ELF-1 (cell line): ENCODE measurements at regions not wholly inside any gene's neighbourhood (a gene's known extent, or its start where the extent isn't known, plus 50 kb on each side); places are given as distances from the start of the nearest gene placed in this dataset.

Source experiments
- DNase-seq: peaks from one replicate; pipeline ENCODE4 v3.0.0-alpha.2; 2016; ENCODE audit warnings: low read depth, low spot score

DNA sequence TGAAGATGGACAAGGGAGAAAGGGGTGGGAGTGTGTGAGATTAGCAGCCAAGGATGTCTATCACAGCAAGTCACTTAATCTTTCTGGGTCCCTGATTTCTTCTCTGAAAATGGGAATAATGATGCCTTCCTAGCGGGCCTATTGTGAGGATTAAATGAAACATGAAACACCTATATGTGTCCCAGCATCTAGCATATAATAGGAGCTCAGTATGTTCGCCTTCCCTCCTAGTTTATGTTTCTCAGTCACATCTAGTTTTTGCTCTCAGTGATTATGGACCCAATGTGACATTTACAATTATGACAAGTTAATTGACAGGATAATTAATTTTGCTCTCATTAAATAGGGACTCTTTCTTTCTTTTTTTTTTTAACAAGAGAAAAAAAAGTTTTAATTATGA lies 252.9 kb downstream of the SNX13 start:
- no peak for DNase-seq

DNA sequence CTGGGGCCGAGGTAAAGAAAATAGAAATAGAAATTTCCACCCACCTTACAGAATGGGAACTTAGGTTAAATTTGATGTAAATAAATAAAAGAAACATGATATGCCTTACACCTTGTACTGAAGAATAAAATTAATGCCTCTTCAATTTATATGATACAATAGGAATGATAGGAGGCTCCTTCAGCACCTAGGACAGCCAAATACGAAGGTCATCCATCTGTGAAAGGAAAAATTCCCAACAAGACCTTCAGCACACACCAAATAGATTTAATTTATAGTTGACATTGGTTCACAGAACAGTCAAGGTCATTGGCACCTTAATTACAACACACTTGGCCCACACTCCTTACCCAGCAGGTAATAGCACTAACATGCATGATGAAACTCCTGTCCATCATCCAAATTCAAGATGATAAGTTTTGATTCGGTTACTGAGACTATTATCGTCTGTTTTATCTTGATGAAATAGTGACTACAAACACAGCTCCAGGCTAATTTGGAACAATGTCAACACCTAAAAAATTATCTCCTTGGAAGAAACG lies 250.9 kb downstream of the SNX13 start:
- no peak for DNase-seq

GRCh38 chr7:17690030-17690429 lies 250.3 kb downstream of the SNX13 start:
- DNase-seq: peak; percentile 15

DNA sequence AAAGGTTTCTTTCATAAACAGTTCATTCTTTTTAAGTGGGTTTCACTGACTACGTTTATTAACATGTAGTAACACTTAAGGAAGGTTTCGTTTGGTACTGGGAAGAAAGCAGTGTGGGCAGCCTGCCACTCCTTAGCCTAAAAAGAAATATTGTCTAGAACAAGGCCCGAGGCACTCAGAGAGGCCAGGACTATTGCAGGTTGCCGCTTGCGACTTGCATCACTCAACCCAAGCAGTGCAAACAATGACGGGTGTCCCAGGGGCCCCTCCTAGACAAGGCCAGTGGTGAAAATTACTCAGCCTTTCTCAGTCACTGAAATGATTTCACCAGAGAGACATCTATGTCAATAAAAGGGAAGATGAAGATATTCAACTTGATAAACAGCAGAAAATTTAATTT lies 243.9 kb downstream of the SNX13 start:
- no peak for DNase-seq

DNA sequence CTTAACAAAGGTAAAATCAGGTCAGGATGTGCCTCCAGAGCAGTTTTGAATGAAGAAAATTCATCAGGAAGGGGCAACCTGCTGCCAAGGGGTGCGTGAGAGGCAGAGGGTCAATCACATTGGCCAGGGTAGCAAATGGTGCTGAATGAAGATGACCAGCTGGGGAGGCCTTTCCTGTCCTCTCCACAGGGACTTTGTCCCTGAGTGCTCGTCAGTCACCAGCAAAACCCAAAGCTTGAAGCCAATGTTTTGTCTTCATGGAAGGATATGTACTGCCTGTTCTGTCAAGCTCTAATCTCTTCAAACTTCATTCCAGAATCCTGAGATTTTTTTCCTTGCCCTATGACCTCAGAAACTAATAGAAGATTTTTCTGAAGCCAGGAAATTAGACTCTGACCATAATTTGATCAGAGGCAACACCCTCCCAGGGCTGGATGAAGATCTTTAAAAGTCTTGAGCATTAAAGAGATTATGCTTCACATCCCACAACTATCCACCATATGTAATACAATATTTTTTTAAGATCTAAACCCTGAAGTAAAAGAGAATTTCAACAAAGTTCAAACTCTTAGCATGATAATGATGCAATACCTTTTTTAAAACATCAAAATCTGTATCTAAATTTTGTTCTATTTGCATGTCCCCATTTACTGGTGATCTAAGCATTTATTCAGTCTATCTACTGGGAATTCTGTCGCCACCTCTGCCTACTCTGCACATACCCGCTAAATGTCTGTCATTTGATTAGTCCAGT lies 243.0 kb downstream of the SNX13 start:
- DNase-seq: no peak

GRCh38 chr7:17699696-17700095 lies 240.6 kb downstream of the SNX13 start:
- no peak for DNase-seq

GRCh38 chr7:17700138-17700537 lies 240.2 kb downstream of the SNX13 start:
- DNase-seq: no peak

DNA sequence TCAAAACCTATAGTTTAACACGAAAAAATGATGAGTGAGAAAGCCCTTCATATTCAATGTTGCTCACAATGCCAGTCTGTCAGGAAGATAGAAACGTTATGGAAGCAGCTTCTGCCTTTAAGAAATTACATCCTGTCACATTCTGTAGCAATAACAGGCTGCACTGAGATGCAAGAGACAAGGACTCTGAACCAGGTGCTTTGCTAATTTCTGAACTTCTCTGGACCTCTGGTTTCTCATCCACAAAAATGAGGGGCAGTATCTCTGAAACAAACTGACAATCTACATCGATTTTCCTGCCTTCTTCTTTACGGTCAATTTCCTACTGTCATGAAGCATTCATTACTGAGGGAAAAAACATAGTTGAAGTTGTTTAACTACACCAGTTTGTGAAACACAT lies 234.0 kb downstream of the SNX13 start:
- DNase-seq: no peak

- DNase-seq: peak; percentile 82
These were observed 233.6 kb downstream of the SNX13 start for GRCh38 chr7:17706734-17707133.

GRCh38 chr7:17709127-17709526 lies 231.2 kb downstream of the SNX13 start:
- no peak for DNase-seq

- DNase-seq: no peak
These were observed 230.7 kb downstream of the SNX13 start for GRCh38 chr7:17709599-17709998.

DNA sequence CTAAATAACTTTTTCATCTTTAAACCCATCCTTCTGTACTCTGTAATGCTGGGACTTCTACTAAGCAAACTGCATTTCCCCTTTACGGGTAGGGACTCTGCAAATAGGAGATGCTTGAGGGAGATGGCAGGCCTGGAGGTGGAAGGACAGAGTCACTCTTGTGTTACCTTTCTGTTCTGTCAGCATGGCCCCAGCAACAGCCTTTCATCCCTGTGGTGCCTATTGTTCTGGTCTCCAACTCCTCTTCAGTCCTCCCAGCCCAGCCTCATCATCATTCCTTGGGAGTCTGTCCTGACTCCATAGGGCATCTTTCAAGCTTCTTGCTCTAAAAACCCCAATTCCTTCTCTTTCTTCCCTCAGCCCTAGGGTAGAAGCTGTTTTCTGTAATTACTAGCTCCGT lies 230.0 kb downstream of the SNX13 start:
- DNase-seq: peak; percentile 58

- no peak for DNase-seq
These were observed 226.7 kb downstream of the SNX13 start for GRCh38 chr7:17713584-17713983.

DNA sequence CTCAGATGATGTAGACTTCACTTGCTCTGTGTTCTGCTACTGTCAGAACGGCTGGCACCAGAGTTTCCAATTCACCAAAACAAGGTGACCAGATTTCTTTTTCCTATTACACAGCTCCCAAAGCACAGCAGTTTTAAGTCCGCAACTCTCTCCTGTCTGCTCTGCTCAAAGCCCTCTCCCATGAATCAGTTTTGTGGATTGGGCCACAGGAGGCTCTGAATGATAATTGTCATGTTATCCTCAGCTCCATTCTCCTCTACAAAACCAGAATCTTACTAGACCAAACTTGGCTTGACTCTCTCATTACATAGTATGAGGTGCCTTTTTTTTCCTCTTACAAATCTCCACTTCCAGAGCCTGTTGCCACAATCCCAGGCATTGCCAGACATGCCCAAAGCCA lies 223.5 kb downstream of the SNX13 start:
- DNase-seq: peak; percentile 6

DNA sequence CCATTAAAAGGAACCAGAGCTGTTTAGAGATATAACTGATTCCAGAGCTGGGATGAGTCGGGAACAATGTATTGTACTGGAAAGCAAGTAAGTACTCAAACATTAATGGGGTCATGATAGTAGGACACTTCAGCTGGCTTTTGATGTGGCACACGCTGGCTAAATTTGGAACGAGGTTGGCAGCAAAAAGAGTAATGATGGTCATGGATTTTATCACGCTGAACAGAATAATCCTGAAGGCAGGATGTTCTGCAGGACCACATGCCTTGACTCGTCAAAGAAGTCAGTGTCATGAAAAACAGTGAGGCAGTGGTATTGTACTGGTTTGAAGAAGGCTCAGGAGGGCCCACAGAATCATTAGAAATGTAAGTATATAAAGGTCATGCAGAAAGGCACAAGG lies 220.3 kb downstream of the SNX13 start:
- DNase-seq: no peak

- no peak for DNase-seq
These were observed 218.5 kb downstream of the SNX13 start for GRCh38 chr7:17721736-17722285.

DNA sequence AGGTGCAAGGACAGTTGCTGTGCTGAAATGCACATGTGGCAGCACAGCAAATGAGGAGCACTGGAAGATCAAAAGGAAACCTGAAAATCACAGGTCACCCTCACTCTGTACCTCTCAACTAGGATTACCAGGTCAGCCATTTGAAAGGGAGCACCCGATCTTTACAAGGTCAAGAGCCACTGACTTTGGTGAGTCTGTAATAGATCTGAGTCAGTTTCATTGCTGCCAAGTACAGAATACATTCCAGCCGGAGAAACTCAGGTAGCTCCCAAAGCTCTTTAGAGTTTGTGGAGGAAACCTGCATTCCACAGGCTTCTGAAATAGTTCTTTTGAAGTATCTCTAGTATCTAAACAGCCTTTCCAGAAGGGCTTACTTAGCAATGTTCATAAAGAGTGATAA lies 217.5 kb downstream of the SNX13 start:
- DNase-seq: no peak

DNA sequence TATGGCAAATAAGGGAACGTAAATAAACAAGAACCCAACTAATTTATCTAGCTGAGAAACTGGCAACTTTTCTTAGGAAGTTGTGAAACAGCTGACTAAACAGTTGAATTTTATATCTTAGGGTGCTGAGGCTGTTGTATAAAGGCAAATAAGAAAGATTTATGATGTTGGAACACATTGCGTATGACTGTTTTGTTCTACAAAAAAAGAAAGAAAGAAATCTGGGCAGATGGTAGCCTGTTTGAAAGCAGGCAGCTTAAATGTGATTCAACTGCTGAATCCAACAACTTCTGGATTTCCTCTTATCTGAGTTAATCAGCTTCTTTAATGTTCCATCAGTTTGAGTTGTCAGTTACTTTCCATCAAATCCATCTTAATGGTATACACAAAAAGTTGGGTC lies 214.5 kb downstream of the SNX13 start:
- no peak for DNase-seq

DNA sequence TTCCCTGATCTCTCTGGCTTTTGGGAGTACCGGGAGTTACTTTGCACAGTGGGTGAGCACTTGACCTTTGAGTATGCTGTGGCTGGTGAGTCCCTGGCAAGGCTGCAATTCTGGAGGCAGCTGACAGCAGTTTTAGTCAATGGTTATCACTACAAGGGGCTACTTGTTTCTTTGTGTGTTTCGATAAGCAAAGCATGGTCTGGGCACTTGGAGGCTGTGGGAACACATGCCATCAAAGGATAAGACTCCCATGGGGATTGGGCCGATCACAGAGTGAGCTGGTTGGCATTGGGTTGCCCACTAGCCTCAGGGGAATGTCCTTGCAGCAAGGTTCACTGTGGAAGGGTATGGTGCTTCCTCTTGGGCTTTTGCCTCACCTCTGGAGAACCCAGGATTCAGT lies 208.2 kb downstream of the SNX13 start:
- DNase-seq: no peak
